C4-2B (cell line): ENCODE measurements at regions not wholly inside any gene's neighbourhood (a gene's known extent, or its start where the extent isn't known, plus 50 kb on each side); places are given as distances from the start of the nearest gene placed in this dataset.

ENCODE experiments used
- H3K27ac ChIP-seq: fragments of 450-650 bp; 2 replicates; pipeline ENCODE4 v1.5.1; 2017
- CTCF ChIP-seq: fragments of 450-650 bp; conservative IDR thresholded peaks from 2 replicates; pipeline ENCODE4 v1.5.1; 2017; ENCODE audit warnings: mild to moderate bottlenecking
- ZFX ChIP-seq: fragments of 450-650 bp; IDR thresholded peaks from 2 replicates; pipeline ENCODE4 v1.6.1; 2017

GRCh38 chr21:41016472-41016871 lies 151.5 kb upstream of the BACE2 start:
- no peak overlapping the region for H3K27ac ChIP-seq
- TF ChIP-seq CTCF (no peak), ZFX (no peak)

- TF ChIP-seq ZFX (no peak), CTCF (no peak)
- H3K27ac ChIP-seq, result no peak overlapping the region
These were observed 149.5 kb upstream of the BACE2 start for GRCh38 chr21:41018431-41018830.

- H3K27ac ChIP-seq, result no peak overlapping the region
- TF ChIP-seq CTCF (no peak), ZFX (no peak)
These were observed 144.0 kb upstream of the BACE2 start for GRCh38 chr21:41023936-41024335.

GRCh38 chr21:41024341-41024740 lies 143.6 kb upstream of the BACE2 start:
- no peak overlapping the region for H3K27ac ChIP-seq
- TF ChIP-seq CTCF (no peak), ZFX (no peak)

DNA sequence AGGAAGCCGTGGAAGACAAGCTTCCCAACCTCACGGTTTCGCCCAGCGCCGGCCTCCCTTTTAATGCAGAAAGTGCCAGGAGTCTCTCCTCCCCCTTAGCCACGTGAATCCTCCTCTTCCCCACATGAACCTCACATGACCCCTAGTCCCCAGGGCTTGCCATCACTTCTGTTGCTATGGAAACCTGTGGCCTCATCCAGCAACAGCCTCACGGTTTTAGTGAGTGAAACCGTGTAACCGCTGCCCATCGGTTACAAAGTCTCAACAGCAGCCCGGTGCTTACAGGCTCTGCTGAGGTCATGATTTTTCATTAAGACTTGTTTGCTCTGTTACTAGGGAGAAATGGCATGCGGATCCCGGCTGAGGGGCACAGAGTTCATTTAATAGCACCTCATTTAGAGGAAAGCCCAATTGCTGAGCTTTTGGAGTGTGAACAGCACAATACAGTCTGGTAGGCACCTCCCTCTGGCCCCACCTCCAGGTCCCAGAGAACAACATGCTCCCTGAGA lies 143.2 kb upstream of the BACE2 start:
- H3K27ac ChIP-seq, result no peak overlapping the region
- no peak for TF ChIP-seq CTCF
- TF ChIP-seq ZFX, result no peak

DNA sequence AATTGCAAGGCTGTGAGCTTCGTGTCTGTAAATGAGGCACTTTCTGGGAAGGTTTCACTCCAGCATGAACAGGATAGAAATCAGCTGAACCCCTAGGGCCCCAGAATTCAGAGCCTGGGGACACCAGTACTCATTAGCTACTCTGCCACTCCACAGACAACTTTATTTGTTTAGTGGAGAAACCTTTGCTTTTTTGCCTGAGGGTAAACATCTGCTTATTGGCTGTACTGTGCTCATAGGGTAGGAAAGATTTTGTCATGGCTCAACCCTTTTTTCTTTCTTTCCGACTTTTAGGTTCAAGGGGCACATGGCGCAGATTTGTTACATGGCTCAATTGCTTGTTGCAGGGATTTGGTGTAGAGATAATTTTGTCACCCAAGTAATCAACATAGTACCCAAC lies 138.4 kb upstream of the BACE2 start:
- peak overlapping the region; percentile 57; the same call in 1 of the 2 replicates for H3K27ac ChIP-seq
- no peak for TF ChIP-seq CTCF
- no peak for TF ChIP-seq ZFX

GRCh38 chr21:41031701-41032220 lies 136.2 kb upstream of the BACE2 start:
- TF ChIP-seq ZFX, result no peak
- no peak for TF ChIP-seq CTCF
- no peak overlapping the region for H3K27ac ChIP-seq
